HG03095 (cell line): ENCODE measurements at regions not wholly inside any gene's neighbourhood (a gene's known extent, or its start where the extent isn't known, plus 50 kb on each side); places are given as distances from the start of the nearest gene placed in this dataset.
A peak's percentile ranks its signal among the peaks of the same experiment; 100 is the strongest.

Experiments
- ATAC-seq: cut with Tn5 transposase; IDR thresholded peaks from one replicate; pipeline ENCODE4 v1.9.1; 2021; ENCODE audit warnings: moderate library complexity; ENCODE audit not compliant: unreplicated experiment

- ATAC-seq: no peak
Measured at GRCh38 chr6:148186916-148187315, 155.7 kb upstream of the SASH1 start.

GRCh38 chr6:148192310-148192709 is 150.3 kb upstream of the SASH1 start:
- no peak for ATAC-seq

GRCh38 chr6:148193063-148193680 is 149.5 kb upstream of the SASH1 start:
- no peak for ATAC-seq

GRCh38 chr6:148195511-148195910 is 147.1 kb upstream of the SASH1 start:
- no peak for ATAC-seq

GRCh38 chr6:148199584-148199983 is 143.1 kb upstream of the SASH1 start:
- no peak for ATAC-seq

GRCh38 chr6:148200293-148200692 is 142.3 kb upstream of the SASH1 start:
- ATAC-seq: no peak

- no peak for ATAC-seq
Measured at GRCh38 chr6:148200781-148201180, 141.9 kb upstream of the SASH1 start.

GRCh38 chr6:148203281-148203925 is 139.2 kb upstream of the SASH1 start:
- ATAC-seq: no peak

- ATAC-seq: peak; percentile 99
Measured at GRCh38 chr6:148203970-148204369, 138.7 kb upstream of the SASH1 start.

GRCh38 chr6:148208298-148208697 is 134.3 kb upstream of the SASH1 start:
- no peak for ATAC-seq

- no peak for ATAC-seq
Measured at GRCh38 chr6:148211777-148212324, 130.8 kb upstream of the SASH1 start.

- no peak for ATAC-seq
Measured at GRCh38 chr6:148212366-148212765, 130.3 kb upstream of the SASH1 start.

- ATAC-seq: no peak
Measured at GRCh38 chr6:148213366-148213765, 129.3 kb upstream of the SASH1 start.

GRCh38 chr6:148214667-148215066 is 128.0 kb upstream of the SASH1 start:
- no peak for ATAC-seq

GRCh38 chr6:148217051-148217450 is 125.6 kb upstream of the SASH1 start:
- no peak for ATAC-seq

- no peak for ATAC-seq
Measured at GRCh38 chr6:148217921-148218320, 124.7 kb upstream of the SASH1 start.

- ATAC-seq: no peak
Measured at GRCh38 chr6:148218542-148219258, 123.9 kb upstream of the SASH1 start.

- ATAC-seq: no peak
Measured at GRCh38 chr6:148221196-148221979, 121.2 kb upstream of the SASH1 start.

GRCh38 chr6:148222376-148222775 is 120.3 kb upstream of the SASH1 start:
- ATAC-seq: no peak

- no peak for ATAC-seq
Measured at GRCh38 chr6:148222846-148223245, 119.8 kb upstream of the SASH1 start.

- no peak for ATAC-seq
Measured at GRCh38 chr6:148223424-148223842, 119.2 kb upstream of the SASH1 start.
